Esophagus squamous epithelium (tissue), 5 donors: ENCODE measurements at regions not wholly inside any gene's neighbourhood (a gene's known extent, or its start where the extent isn't known, plus 50 kb on each side); places are given as distances from the start of the nearest gene placed in this dataset.

Experiments
- DNase-seq: peaks from one replicate; lab custom pipeline; 2025; lab: John Stamatoyannopoulos, UW
- H3K27ac ChIP-seq, 4 donors: fragments of 200-600 bp; sonication (generic); one replicate each; pipeline ENCODE4 v1.5.1; 2016 to 2019; ENCODE audit warnings: mild to moderate bottlenecking in 1 of 4
- H3K27me3 ChIP-seq, 4 donors: fragments of 200-600 bp; sonication (generic); 1 replicate in 3 of 4; 2 replicates in 1 of 4; pipeline versions ENCODE4 v1.5.1 to v1.6.0; 2017 to 2021; ENCODE audit warnings: antibody characterized with exemption in 1 of 4
- H3K36me3 ChIP-seq, 3 donors: fragments of 200-600 bp; sonication (generic); one replicate each; pipeline ENCODE4 v1.5.1; 2016 to 2019
- H3K4me1 ChIP-seq, 3 donors: fragments of 200-600 bp; sonication (generic); one replicate each; pipeline ENCODE4 v1.5.1; 2017 to 2019
- H3K4me3 ChIP-seq, 4 donors: fragments of 200-600 bp; sonication (generic); 1 replicate in 3 of 4; 2 replicates in 1 of 4; pipeline ENCODE4 v1.5.1; 2016 to 2019; ENCODE audit warnings: mild to moderate bottlenecking in 2 of 4, moderate library complexity in 1 of 4
- H3K9me3 ChIP-seq, 3 donors: fragments of 200-600 bp; sonication (generic); one replicate each; pipeline ENCODE4 v1.5.1; 2016 to 2019
- POLR2A ChIP-seq, 4 donors: fragments of 450-650 bp; IDR thresholded peaks; one replicate each; pipeline ENCODE4 v1.6.1; 2017; ENCODE audit warnings: antibody characterized with exemption in 4 of 4, mild to moderate bottlenecking in 4 of 4, moderate library complexity in 3 of 4
- WGBS, 2 donors: methylation state at CpG; one replicate each; pipeline ENCODE4 v1.1.5; 2018; 5-methylcytosine and 5-hydroxymethylcytosine counted together
- intact Hi-C: fragments of 100-400 bp; cut with DNase I; formaldehyde crosslinking; loops from one replicate; pipeline ENCODE4 v1.15.0; 2022
- TF ChIP-seq, protein P1 (sequence below), 6 experiments: fragments of 450-650 bp in 4 of 6; fragments of 200-600 bp in 2 of 6; sonication (generic) in 2 of 6; IDR thresholded peaks; one replicate each; pipeline ENCODE4 v1.5.1; 2016 to 2019; ENCODE audit warnings: antibody characterized with exemption in 6 of 6, mild to moderate bottlenecking in 4 of 6, moderate library complexity in 4 of 6
- donor health status: DM: yes; HTN: yes; CAD: no.

DNA sequence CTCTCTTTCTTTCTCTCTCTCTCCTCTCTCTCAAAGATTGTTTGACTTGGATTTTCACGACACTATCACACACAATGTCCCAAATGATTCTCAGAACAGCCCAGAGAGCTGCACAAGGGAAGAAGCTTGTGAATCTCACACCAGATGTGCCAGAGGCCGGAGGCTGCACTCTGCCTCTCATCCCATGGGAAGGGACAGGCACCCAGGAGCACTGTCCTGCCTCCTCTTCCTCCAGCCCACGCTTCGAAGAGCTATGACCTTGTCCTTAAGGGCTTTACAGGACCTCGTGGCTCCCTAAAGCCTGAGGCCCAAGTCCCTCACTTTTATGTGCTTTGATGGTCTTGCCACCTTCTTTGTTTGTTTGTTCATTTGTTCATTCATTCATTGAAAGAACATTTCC is 267.6 kb downstream of the FAM43A start:
- intact Hi-C loops, result no loop called here
- WGBS, 2 donors, result 79 to 83% methylated on average over 3 to 4 of the region's 5 CpGs
- TF ChIP-seq POLR2A (IDR thresholded peaks at IDR 0.05), result no peak
- TF ChIP-seq, protein P1, sequence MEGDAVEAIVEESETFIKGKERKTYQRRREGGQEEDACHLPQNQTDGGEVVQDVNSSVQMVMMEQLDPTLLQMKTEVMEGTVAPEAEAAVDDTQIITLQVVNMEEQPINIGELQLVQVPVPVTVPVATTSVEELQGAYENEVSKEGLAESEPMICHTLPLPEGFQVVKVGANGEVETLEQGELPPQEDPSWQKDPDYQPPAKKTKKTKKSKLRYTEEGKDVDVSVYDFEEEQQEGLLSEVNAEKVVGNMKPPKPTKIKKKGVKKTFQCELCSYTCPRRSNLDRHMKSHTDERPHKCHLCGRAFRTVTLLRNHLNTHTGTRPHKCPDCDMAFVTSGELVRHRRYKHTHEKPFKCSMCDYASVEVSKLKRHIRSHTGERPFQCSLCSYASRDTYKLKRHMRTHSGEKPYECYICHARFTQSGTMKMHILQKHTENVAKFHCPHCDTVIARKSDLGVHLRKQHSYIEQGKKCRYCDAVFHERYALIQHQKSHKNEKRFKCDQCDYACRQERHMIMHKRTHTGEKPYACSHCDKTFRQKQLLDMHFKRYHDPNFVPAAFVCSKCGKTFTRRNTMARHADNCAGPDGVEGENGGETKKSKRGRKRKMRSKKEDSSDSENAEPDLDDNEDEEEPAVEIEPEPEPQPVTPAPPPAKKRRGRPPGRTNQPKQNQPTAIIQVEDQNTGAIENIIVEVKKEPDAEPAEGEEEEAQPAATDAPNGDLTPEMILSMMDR (IDR thresholded peaks at IDR 0.05), result no peak
- Histone ChIP-seq H3K4me3 (no peak overlapping the region), H3K36me3 (no peaks in the 10 kb centered on the region), H3K27ac (peak overlapping the region in 2 of 4 donors; percentile 16 to 26), H3K9me3 (no peaks in the 10 kb centered on the region), H3K27me3 (no peaks in the 10 kb centered on the region), H3K4me1 (peaks cover 0 to 15% (median 0%) of the 10 kb centered on the region in 3 donors)
- no peak for DNase-seq

DNA sequence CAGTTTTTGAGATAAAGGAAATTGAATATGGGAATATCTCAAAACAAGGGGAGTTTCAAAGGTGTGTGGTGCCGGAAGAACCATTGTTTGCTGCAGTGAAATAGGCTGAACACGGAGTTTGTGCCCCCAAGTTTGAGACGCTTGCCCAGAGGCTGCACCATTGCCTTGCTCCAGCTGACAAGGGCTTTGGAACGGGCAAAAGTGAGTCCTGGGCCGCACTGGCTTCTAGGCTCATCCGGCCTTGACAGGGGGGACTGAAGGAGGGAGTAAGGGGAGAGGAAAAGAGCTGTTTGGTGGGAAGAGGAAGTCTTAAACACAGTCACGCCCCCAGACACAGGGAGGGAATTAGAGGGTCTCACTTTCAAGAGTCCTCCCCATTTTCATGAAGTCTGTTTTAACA is 269.9 kb downstream of the FAM43A start:
- Histone ChIP-seq H3K36me3 (no peaks in the 10 kb centered on the region), H3K4me3 (no peak overlapping the region), H3K27ac (no peak overlapping the region), H3K9me3 (no peaks in the 10 kb centered on the region), H3K27me3 (no peaks in the 10 kb centered on the region), H3K4me1 (peaks cover 0 to 15% (median 0%) of the 10 kb centered on the region in 3 donors)
- TF ChIP-seq, protein P1 (IDR thresholded peaks at IDR 0.05), result no peak
- no peak for TF ChIP-seq POLR2A (IDR thresholded peaks at IDR 0.05)
- no peak for DNase-seq
- intact Hi-C loops, result no loop called here
- 84 to 85% methylated on average over 7 of the region's 7 CpGs for WGBS, 2 donors

DNA sequence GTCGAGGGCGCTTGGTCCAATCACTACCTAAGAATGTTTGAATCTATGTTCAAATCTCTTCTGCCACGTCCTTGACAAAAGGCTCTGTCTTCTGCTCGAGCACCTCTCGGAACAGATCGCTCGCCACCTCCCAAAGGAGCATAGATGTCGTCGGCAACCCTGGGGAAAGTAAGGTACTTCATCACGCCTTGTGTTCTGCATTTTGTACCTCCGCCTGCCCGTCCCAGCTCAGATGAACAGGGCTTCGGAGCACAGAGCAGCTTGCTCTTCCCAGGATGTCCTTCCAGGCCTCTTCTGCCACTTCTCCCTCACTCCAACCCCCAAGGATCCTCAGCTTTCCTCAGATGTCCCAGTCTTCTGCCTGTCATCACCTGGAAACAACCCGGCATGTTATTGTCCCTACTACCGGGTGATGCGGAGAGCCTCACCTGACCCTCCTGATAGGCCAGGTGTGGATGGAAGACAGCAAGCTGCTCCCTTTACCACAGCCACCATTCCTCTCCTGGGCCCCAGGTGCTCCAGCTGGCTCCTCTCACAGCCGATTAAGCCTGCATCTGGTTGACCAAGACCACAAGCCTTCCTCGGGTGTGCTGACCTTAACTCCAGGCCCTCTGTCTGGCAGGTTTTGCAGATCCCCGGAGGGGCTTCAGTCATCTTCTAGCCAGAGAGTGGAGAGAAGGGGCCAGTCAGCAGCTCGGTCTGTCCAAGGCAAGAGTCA is 270.5 kb downstream of the FAM43A start:
- Histone ChIP-seq H3K9me3 (no peaks in the 10 kb centered on the region), H3K27ac (no peak overlapping the region), H3K27me3 (no peaks in the 10 kb centered on the region), H3K4me1 (peaks cover 0 to 15% (median 0%) of the 10 kb centered on the region in 3 donors), H3K4me3 (no peak overlapping the region), H3K36me3 (no peaks in the 10 kb centered on the region)
- no peak for DNase-seq
- WGBS, 2 donors, result 89 to 91% methylated on average over 18 to 19 of the region's 20 CpGs
- intact Hi-C loops, result no loop called here
- no peak for TF ChIP-seq POLR2A (IDR thresholded peaks at IDR 0.05)
- TF ChIP-seq, protein P1 (IDR thresholded peaks at IDR 0.05), result no peak

DNA sequence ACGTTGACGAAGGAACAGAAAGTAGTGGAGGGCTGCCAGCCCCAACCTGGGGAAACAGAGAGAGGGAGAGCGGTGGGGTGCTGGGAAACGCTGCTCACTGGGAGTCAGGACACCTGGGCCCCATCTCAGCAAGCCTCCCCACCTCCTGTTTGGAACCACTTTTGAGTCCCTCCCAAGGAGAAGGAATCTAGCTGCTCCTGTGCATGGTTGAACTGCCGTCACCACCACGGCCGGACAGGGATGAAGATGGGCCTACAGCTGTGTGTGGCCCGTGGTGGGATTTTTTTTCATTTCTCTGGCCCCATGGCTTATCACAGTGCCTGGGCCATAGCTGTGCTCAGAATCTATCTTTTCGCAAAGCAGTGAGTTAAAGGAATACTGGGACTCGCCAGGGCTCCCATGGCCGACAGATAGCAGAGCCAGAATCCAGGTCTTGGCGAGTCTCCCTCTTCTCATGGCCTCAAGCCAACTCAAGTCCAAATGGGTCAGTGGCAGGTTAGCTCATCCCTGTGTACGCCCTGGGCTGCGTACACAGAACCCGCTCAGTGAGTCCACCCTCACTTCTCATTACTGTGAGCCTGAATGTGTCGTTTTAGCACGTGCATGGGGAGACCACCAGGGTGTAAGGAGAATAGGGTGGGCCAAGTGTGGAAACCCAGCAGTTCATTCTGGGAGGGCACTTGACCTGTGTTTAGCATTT is 271.2 kb downstream of the FAM43A start:
- no peaks in the 10 kb centered on the region for H3K9me3 ChIP-seq
- no peak for DNase-seq
- 77 to 91% methylated on average over 9 to 17 of the region's 17 CpGs for WGBS, 2 donors

More for the DNA sequence above, 271.2 kb downstream of the FAM43A start:
- intact Hi-C loops, result no loop called here
- H3K36me3 ChIP-seq, result no peaks in the 10 kb centered on the region
- TF ChIP-seq POLR2A (IDR thresholded peaks at IDR 0.05), result no peak
- TF ChIP-seq, protein P1 (IDR thresholded peaks at IDR 0.05), result no peak
- no peak overlapping the region for H3K4me3 ChIP-seq
- H3K27me3 ChIP-seq, result no peaks in the 10 kb centered on the region
- no peak overlapping the region for H3K27ac ChIP-seq
- H3K4me1 ChIP-seq, result peaks cover 0 to 15% (median 0%) of the 10 kb centered on the region in 3 donors
